HepG2 (cell line): ENCODE measurements at regions not wholly inside any gene's neighbourhood (a gene's known extent, or its start where the extent isn't known, plus 50 kb on each side); places are given as distances from the start of the nearest gene placed in this dataset.

ENCODE experiments used
- ATAC-seq: fragments of 200-7000 bp; cut with Tn5 transposase; 3 replicates; pipeline ENCODE4 v1.9.1; 2020; ENCODE audit warnings: mild to moderate bottlenecking, moderate library complexity
- BruUV-seq: library from RNA; stranded (reverse); fragments of 400-500 nt; replicated peaks from 2 replicates; lab custom pipeline; 2021; lab: Mats Ljungman, UMichigan
- CTCF ChIA-PET: fragments of 300-600 bp; formaldehyde crosslinking; extraction: SDS; loops from one replicate; lab custom pipeline; 2021; ENCODE audit warnings: low total read pairs, inconsistent platforms, low intra/inter-chr PET ratio; lab: Yijun Ruan, JAX
- POLR2A ChIA-PET: fragments of 350-600 bp; sonication (Branson Sonifier 250); formaldehyde crosslinking; loops from one replicate; lab custom pipeline; 2020; ENCODE audit warnings: antibody characterized with exemption, inconsistent platforms; lab: Yijun Ruan, JAX
- DNase-seq: peaks from one replicate; pipeline ENCODE4 v3.0.0-alpha.2; 2015; ENCODE audit warnings: low spot score
- FAIRE-seq: peaks from 3 replicates; lab custom pipeline; 2011; peaks lifted over from hg19 to GRCh38; lab: Jason Lieb, UNC
- H2AFZ ChIP-seq: one replicate; pipeline ENCODE4 v1.6.1; 2011; ENCODE audit warnings: low read length, inconsistent platforms
- H3K27ac ChIP-seq: fragments of 300-600 bp; 3 replicates; pipeline ENCODE4 v1.8.0; 2011; ENCODE audit warnings: mixed run types, mild to moderate bottlenecking, mixed read lengths, low read length, inconsistent platforms; ENCODE audit not compliant: insufficient read depth; ENCODE audit errors: extremely low read length
- H3K27me3 ChIP-seq, 2 experiments: fragments of 200-600 bp in 1 of 2; 2 replicates in 1 of 2; 3 replicates in 1 of 2; pipeline versions ENCODE4 v1.6.0 to v1.8.0; 2011; ENCODE audit warnings: low read length in 2 of 2, mild to moderate bottlenecking in 2 of 2, moderate library complexity in 2 of 2, inconsistent platforms in 1 of 2; ENCODE audit not compliant: insufficient read depth in 2 of 2, control insufficient read depth in 1 of 2
- H3K36me3 ChIP-seq, 2 experiments: fragments of 200-600 bp in 1 of 2; replicated peaks in 1 of 2; 2 replicates in 1 of 2; 3 replicates in 1 of 2; pipeline versions ENCODE4 v1.5.1 to v1.8.0; 2011; ENCODE audit warnings: low read length in 2 of 2, inconsistent platforms in 1 of 2; ENCODE audit not compliant: insufficient read depth in 2 of 2, control insufficient read depth in 1 of 2
- H3K4me1 ChIP-seq: 2 replicates; pipeline ENCODE4 v1.5.1; 2012; ENCODE audit warnings: low read length, inconsistent platforms; ENCODE audit not compliant: insufficient read depth
- H3K4me2 ChIP-seq: 2 replicates; pipeline ENCODE4 v1.6.0; 2011; ENCODE audit warnings: low read depth, low read length, inconsistent platforms
- H3K4me3 ChIP-seq, 3 experiments: fragments of 200-600 bp in 1 of 3; sonication (generic), shearing (Covaris generic) in 1 of 3; replicated peaks in 1 of 3; 2 replicates each; pipeline ENCODE4 v1.5.1; 2011 to 2016; ENCODE audit warnings: low read length in 3 of 3, inconsistent platforms in 2 of 3, low read depth in 2 of 3, mild to moderate bottlenecking in 2 of 3, control low read depth in 1 of 3, mixed read lengths in 1 of 3; ENCODE audit not compliant: insufficient read depth in 1 of 3
- H3K79me2 ChIP-seq: one replicate; pipeline ENCODE4 v1.6.1; 2011; ENCODE audit warnings: low read length, inconsistent platforms; ENCODE audit not compliant: insufficient read depth
- H3K9ac ChIP-seq: 2 replicates; pipeline ENCODE4 v1.6.0; 2011; ENCODE audit warnings: mild to moderate bottlenecking, low read depth, low read length, inconsistent platforms; ENCODE audit not compliant: insufficient read depth
- H3K9me3 ChIP-seq: 2 replicates; pipeline ENCODE4 v1.5.1; 2012; ENCODE audit warnings: mild to moderate bottlenecking, low read length
- H4K20me1 ChIP-seq: 2 replicates; pipeline ENCODE4 v1.6.0; 2011; ENCODE audit warnings: inconsistent platforms, mild to moderate bottlenecking, low read length, moderate library complexity; ENCODE audit not compliant: insufficient read depth
- ATF7 ChIP-seq, 2 experiments: fragments of 450-650 bp in 1 of 2; sonication (generic) in 1 of 2; formaldehyde crosslinking in 1 of 2; IDR thresholded peaks; 2 replicates each; pipeline versions ENCODE4 v1.4.0 to v1.6.1; 2016 to 2020; ENCODE audit warnings: antibody characterized with exemption in 1 of 2, mild to moderate bottlenecking in 1 of 2, missing genetic modification reagents in 1 of 2
- FOXA1 ChIP-seq, 2 experiments: fragments of 450-650 bp in 1 of 2; sonication (generic) in 1 of 2; formaldehyde crosslinking in 1 of 2; IDR thresholded peaks; 2 replicates each; pipeline versions ENCODE4 v1.4.0 to v1.6.1; 2016 to 2020; ENCODE audit warnings: missing genetic modification reagents in 1 of 2
- KDM4B ChIP-seq: sonication (generic); formaldehyde crosslinking; IDR thresholded peaks from 2 replicates; pipeline ENCODE4 v1.4.0; 2020; ENCODE audit warnings: missing genetic modification reagents
- NCOA5 ChIP-seq: sonication (generic); formaldehyde crosslinking; IDR thresholded peaks from 2 replicates; pipeline ENCODE4 v1.4.0; 2020; ENCODE audit warnings: missing genetic modification reagents
- PCBP1 ChIP-seq: fragments of 200-400 bp; formaldehyde crosslinking; IDR thresholded peaks from 2 replicates; pipeline ENCODE4 v1.6.1; 2017; ENCODE audit warnings: mild to moderate bottlenecking, low read depth, low read length, borderline replicate concordance
- SIN3B ChIP-seq: fragments of 150-350 bp; IDR thresholded peaks from 2 replicates; pipeline ENCODE4 v1.6.1; 2014; ENCODE audit warnings: low read length
- SMARCE1 ChIP-seq: fragments of 450-650 bp; IDR thresholded peaks from 2 replicates; pipeline ENCODE4 v1.6.1; 2017; ENCODE audit warnings: borderline replicate concordance
- ZBTB7B ChIP-seq: sonication (generic); formaldehyde crosslinking; IDR thresholded peaks from 2 replicates; pipeline ENCODE4 v1.4.0; 2020; ENCODE audit warnings: missing genetic modification reagents
- ZFP82 ChIP-seq: sonication (generic); formaldehyde crosslinking; IDR thresholded peaks from 2 replicates; pipeline ENCODE4 v1.5.1; 2020; ENCODE audit warnings: mild to moderate bottlenecking, missing genetic modification reagents, borderline replicate concordance
- ZNF720 ChIP-seq: sonication (generic); formaldehyde crosslinking; IDR thresholded peaks from 2 replicates; pipeline ENCODE4 v1.4.0; 2020; ENCODE audit warnings: missing genetic modification reagents
- ZNF766 ChIP-seq: sonication (generic); formaldehyde crosslinking; IDR thresholded peaks from 2 replicates; pipeline ENCODE4 v1.5.0; 2020; ENCODE audit warnings: missing genetic modification reagents, borderline replicate concordance
- ZNF839 ChIP-seq: sonication (generic); formaldehyde crosslinking; IDR thresholded peaks from 2 replicates; pipeline ENCODE4 v1.4.0; 2020; ENCODE audit warnings: missing genetic modification reagents, mild to moderate bottlenecking, borderline replicate concordance
- WGBS: methylation state at CpG from one replicate; pipeline ENCODE4 v1.1.6; 2017; ENCODE audit warnings: low lambda C conversion rate; 5-methylcytosine and 5-hydroxymethylcytosine counted together
- in situ Hi-C: cut with HindIII; loops from 2 replicates; pipeline ENCODE4 v1.10.0; 2017; ENCODE audit warnings: low pct_unique_long_range_greater_than_20kb; ENCODE audit not compliant: extremely low pct_ligation_motif_present
- intact Hi-C: fragments of 100-400 bp; cut with micrococcal nuclease; formaldehyde crosslinking; loops from one replicate; pipeline ENCODE4 v1.10.0; 2022; ENCODE audit not compliant: unreplicated experiment
- TF ChIP-seq, protein P1 (sequence below): sonication (generic); formaldehyde crosslinking; IDR thresholded peaks from 2 replicates; pipeline ENCODE4 v1.4.0; 2020; ENCODE audit warnings: missing genetic modification reagents
- TF ChIP-seq, protein P2 (sequence below): sonication (generic); formaldehyde crosslinking; IDR thresholded peaks from 2 replicates; pipeline ENCODE4 v1.4.0; 2020; ENCODE audit warnings: missing genetic modification reagents
- TF ChIP-seq, protein P3 (sequence below): sonication (generic); formaldehyde crosslinking; IDR thresholded peaks from 2 replicates; pipeline ENCODE4 v1.8.0; 2022; ENCODE audit warnings: mild to moderate bottlenecking, missing genetic modification reagents, moderate library complexity
- TF ChIP-seq, protein P4 (sequence below): sonication (generic); formaldehyde crosslinking; IDR thresholded peaks from 2 replicates; pipeline ENCODE4 v1.8.1; 2023; ENCODE audit warnings: mild to moderate bottlenecking, missing genetic modification reagents, borderline replicate concordance

DNA sequence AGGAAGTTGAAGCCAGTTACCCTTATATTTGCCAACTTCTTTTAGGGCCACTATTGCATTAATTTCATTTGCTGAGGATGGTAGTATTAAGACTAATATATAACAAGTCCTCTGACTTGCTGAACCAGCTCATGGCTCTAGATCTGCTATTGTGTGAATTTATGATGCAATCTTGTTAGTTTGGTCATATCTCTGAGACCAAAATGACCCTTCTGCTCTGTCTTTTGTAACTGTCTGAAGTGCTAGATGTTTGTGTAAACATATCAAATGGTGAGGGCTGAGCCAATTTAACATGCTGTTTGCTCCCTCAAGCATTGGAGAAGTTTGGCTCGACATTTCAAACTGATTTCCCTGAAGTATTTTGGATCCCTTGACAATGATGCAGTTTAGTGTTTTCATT, 106.9 kb upstream of the PTGFR start:
- Histone ChIP-seq H4K20me1 (no peaks in the 10 kb centered on the region), H3K9me3 (no peaks in the 10 kb centered on the region), H3K79me2 (no peaks in the 10 kb centered on the region), H3K27me3 (no peaks in the 10 kb centered on the region), H3K9ac (no peak overlapping the region), H3K36me3 (no peaks in the 10 kb centered on the region), H2AFZ (no peak overlapping the region), H3K4me3 (no peak overlapping the region), H3K4me2 (no peak overlapping the region), H3K4me1 (no peaks in the 10 kb centered on the region), H3K27ac (no peak overlapping the region)
- intact Hi-C loops = no loop called here
- ChIA-PET CTCF (no interaction called here), POLR2A (no interaction called here)
- 0% methylated on average over 1 of the region's 1 CpG for WGBS
- BruUV-seq = no TSS peak
- DNase-seq (no peak), FAIRE-seq (no peak), ATAC-seq (no peak)
- 0 out of 2 replicates have a peak, but pooled peaks have one; percentile 27 for TF ChIP-seq ATF7 (IDR thresholded peaks at IDR 0.05)
- TF ChIP-seq ATF7 (CRISPR knock-in tag; IDR thresholded peaks at IDR 0.05) = no peak
- no peak for TF ChIP-seq ZNF720 (CRISPR knock-in tag)
- in situ Hi-C loops = no loop called here

DNA sequence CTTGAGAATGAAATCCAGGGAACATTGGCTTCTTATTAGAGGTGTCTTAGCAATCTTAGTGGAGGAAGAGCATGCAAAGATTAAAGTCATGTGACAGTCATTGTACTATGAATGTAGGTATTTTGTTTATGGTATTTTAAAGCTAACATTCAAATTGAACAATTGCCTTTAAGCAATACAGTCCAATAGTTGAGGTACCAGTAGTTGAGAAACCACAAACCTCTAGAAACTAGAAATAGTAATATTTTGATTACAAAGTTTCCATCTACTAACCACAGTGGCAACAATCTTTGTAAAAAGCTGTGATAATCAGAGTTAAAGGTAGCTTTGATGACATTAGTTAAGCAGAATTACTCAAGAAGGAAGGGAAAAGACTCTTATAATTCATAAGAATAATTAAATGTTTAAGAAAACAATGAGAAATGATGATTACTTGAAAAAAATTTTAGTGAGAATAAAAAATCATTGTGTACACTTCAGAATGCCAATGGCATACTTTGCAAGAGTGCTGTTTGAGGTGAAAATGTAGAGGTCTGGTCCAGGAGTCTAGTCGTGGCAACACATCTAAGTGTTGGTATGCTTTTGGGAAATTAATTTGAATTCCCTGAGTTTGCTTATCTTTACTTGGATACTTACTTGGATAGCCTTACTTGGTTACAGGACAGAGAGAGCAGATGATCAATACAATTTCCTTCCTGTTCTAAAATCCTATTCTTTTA, 104.9 kb upstream of the PTGFR start:
- 0% methylated on average over 1 of the region's 1 CpG for WGBS
- DNase-seq = no peak
- no peaks in the 10 kb centered on the region for H3K9me3 ChIP-seq
- no peak overlapping the region for H3K4me2 ChIP-seq
- in situ Hi-C loops (no loop called here), intact Hi-C loops (no loop called here)
- H3K9ac ChIP-seq = no peak overlapping the region
- no peaks in the 10 kb centered on the region for H3K4me1 ChIP-seq
- BruUV-seq = no TSS peak
- no peak for FAIRE-seq
- ChIA-PET CTCF (no interaction called here), POLR2A (no interaction called here)
- H3K27me3 ChIP-seq = no peaks in the 10 kb centered on the region
- no peaks in the 10 kb centered on the region for H4K20me1 ChIP-seq
- H3K27ac ChIP-seq = no peak overlapping the region
- no peak overlapping the region for H2AFZ ChIP-seq
- no peaks in the 10 kb centered on the region for H3K79me2 ChIP-seq
- no peak for ATAC-seq
- H3K4me3 ChIP-seq = no peak overlapping the region
- no peaks in the 10 kb centered on the region for H3K36me3 ChIP-seq
- TF ChIP-seq FOXA1 (IDR thresholded peaks at IDR 0.05) = no peak
- TF ChIP-seq FOXA1 (CRISPR knock-in tag; IDR thresholded peaks at IDR 0.05) = no peak
- TF ChIP-seq ZFP82 = no peak
- TF ChIP-seq ZNF766 (CRISPR knock-in tag) = no peak
- TF ChIP-seq, protein P1, sequence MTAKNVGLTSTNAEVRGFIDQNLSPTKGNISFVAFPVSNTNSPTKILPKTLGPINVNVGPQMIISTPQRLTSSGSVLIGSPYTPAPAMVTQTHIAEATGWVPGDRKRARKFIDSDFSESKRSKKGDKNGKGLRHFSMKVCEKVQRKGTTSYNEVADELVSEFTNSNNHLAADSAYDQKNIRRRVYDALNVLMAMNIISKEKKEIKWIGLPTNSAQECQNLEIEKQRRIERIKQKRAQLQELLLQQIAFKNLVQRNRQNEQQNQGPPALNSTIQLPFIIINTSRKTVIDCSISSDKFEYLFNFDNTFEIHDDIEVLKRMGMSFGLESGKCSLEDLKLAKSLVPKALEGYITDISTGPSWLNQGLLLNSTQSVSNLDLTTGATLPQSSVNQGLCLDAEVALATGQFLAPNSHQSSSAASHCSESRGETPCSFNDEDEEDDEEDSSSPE = no peak
- TF ChIP-seq, protein P2, sequence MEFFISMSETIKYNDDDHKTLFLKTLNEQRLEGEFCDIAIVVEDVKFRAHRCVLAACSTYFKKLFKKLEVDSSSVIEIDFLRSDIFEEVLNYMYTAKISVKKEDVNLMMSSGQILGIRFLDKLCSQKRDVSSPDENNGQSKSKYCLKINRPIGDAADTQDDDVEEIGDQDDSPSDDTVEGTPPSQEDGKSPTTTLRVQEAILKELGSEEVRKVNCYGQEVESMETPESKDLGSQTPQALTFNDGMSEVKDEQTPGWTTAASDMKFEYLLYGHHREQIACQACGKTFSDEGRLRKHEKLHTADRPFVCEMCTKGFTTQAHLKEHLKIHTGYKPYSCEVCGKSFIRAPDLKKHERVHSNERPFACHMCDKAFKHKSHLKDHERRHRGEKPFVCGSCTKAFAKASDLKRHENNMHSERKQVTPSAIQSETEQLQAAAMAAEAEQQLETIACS (CRISPR knock-in tag) = no peak
- TF ChIP-seq, protein P3, sequence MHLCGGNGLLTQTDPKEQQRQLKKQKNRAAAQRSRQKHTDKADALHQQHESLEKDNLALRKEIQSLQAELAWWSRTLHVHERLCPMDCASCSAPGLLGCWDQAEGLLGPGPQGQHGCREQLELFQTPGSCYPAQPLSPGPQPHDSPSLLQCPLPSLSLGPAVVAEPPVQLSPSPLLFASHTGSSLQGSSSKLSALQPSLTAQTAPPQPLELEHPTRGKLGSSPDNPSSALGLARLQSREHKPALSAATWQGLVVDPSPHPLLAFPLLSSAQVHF = no peak
- no peak for TF ChIP-seq ZNF839 (CRISPR knock-in tag)
- no peak for TF ChIP-seq ZBTB7B
- TF ChIP-seq, protein P4, sequence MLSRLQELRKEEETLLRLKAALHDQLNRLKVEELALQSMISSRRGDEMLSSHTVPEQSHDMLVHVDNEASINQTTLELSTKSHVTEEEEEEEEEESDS (CRISPR knock-in tag) = no peak
- no peak for TF ChIP-seq NCOA5 (CRISPR knock-in tag)
- no peak for TF ChIP-seq KDM4B
- TF ChIP-seq PCBP1 = no peak
- TF ChIP-seq SMARCE1 = no peak
- TF ChIP-seq SIN3B = no peak
